ENCODE measurements at regions not wholly inside any gene's neighbourhood (a gene's known extent, or its start where the extent isn't known, plus 50 kb on each side); places are given as distances from the start of the nearest gene placed in this dataset.

DNA sequence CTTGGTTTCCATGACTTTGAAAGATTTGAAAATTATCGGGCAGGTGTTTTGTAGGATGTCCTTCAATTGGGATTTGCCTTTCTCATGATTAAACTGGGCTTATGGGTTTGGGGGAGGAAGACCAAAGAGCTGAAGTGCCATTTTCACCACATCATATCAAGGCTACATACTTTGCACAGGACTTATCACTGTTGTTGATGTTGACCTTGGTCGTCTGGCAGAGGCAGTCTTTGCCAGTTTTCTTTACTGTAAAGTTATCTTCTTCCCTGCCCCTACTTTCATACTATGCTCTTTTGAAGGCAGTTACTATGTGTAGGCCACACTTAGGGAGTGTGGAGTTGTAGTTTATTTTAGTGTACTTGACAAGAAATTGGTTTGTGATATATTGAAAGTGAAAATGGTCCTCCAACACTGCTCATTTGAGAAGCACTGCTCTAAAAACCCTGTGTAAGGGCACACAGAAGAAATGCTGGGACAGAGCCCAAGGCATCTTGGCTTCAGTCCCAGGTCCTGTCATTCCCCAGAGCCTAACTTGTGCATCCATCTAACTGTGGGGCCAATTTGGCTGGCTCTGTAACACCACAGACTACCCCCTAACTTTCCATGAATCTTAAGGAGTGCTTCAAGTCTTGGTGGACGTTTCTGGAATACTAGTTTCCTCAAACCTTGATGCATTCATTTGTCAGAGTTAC is 384.9 kb downstream of the KCNRG start:
- Histone ChIP-seq H3K27me3 (no peaks in the 10 kb centered on the region), H3K27ac (replicated peaks in 1 of 4) (peak overlapping the region in 3 of 4 donors; percentile 15 to 52 (median 22)), H3K9me3 (no peaks in the 10 kb centered on the region), H3K4me1 (peaks cover 16 to 37% (median 29%) of the 10 kb centered on the region in 4 donors), H3K36me3 (no peaks in the 10 kb centered on the region), H3K4me3 (no peak overlapping the region)
- DNase-seq (ENCODE audit: extremely low spot score) = no peak
- intact Hi-C loops (cut with DNase I) = loop anchor here (10.0 kb wide), 1 partner anchor 115 kb away; no protein-coding TSS in a partner anchor
- TF ChIP-seq, protein P1, sequence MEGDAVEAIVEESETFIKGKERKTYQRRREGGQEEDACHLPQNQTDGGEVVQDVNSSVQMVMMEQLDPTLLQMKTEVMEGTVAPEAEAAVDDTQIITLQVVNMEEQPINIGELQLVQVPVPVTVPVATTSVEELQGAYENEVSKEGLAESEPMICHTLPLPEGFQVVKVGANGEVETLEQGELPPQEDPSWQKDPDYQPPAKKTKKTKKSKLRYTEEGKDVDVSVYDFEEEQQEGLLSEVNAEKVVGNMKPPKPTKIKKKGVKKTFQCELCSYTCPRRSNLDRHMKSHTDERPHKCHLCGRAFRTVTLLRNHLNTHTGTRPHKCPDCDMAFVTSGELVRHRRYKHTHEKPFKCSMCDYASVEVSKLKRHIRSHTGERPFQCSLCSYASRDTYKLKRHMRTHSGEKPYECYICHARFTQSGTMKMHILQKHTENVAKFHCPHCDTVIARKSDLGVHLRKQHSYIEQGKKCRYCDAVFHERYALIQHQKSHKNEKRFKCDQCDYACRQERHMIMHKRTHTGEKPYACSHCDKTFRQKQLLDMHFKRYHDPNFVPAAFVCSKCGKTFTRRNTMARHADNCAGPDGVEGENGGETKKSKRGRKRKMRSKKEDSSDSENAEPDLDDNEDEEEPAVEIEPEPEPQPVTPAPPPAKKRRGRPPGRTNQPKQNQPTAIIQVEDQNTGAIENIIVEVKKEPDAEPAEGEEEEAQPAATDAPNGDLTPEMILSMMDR (IDR thresholded peaks at IDR 0.05) = no peak
- no peak for TF ChIP-seq POLR2AphosphoS5 (IDR thresholded peaks at IDR 0.05)
- no peak for TF ChIP-seq EP300 (IDR thresholded peaks at IDR 0.05)
- TF ChIP-seq POLR2A (IDR thresholded peaks at IDR 0.05; ENCODE audit: low read depth) = no peak
- WGBS = 62% methylated on average over 3 of the region's 3 CpGs

GRCh38 chr13:50401049-50401505 is 385.8 kb downstream of the KCNRG start:
- H3K27ac ChIP-seq (replicated peaks in 1 of 4) = peak overlapping the region in 2 of 4 donors; percentile 22 to 52
- intact Hi-C loops (cut with DNase I) = loop anchor here (10.0 kb wide), 1 partner anchor 114 kb away; no protein-coding TSS in a partner anchor
- H3K9me3 ChIP-seq = no peaks in the 10 kb centered on the region
- H3K4me1 ChIP-seq = peaks cover 16 to 37% (median 29%) of the 10 kb centered on the region in 4 donors
- no peaks in the 10 kb centered on the region for H3K36me3 ChIP-seq
- WGBS = 40% methylated on average over 1 of the region's 1 CpG
- no peak overlapping the region for H3K4me3 ChIP-seq
- H3K27me3 ChIP-seq = no peaks in the 10 kb centered on the region
- no peak for DNase-seq (ENCODE audit: extremely low spot score)
- TF ChIP-seq EP300 (IDR thresholded peaks at IDR 0.05) (no peak), POLR2A (IDR thresholded peaks at IDR 0.05; ENCODE audit: low read depth) (no peak), POLR2AphosphoS5 (IDR thresholded peaks at IDR 0.05) (no peak)
- TF ChIP-seq, protein P1 (IDR thresholded peaks at IDR 0.05) = no peak

GRCh38 chr13:50401721-50402465 is 386.6 kb downstream of the KCNRG start:
- Histone ChIP-seq H3K36me3 (no peaks in the 10 kb centered on the region), H3K4me1 (peaks cover 16 to 37% (median 29%) of the 10 kb centered on the region in 4 donors), H3K27me3 (no peaks in the 10 kb centered on the region), H3K27ac (replicated peaks in 1 of 4) (no peak overlapping the region), H3K4me3 (no peak overlapping the region), H3K9me3 (no peaks in the 10 kb centered on the region)
- intact Hi-C loops (cut with DNase I) = loop anchor here (10.0 kb wide), 1 partner anchor 113 kb away; no protein-coding TSS in a partner anchor
- TF ChIP-seq, protein P1 (IDR thresholded peaks at IDR 0.05) = no peak
- no peak for TF ChIP-seq POLR2AphosphoS5 (IDR thresholded peaks at IDR 0.05)
- no peak for TF ChIP-seq POLR2A (IDR thresholded peaks at IDR 0.05; ENCODE audit: low read depth)
- no peak for TF ChIP-seq EP300 (IDR thresholded peaks at IDR 0.05)
- 82% methylated on average over 3 of the region's 3 CpGs for WGBS
- DNase-seq (ENCODE audit: extremely low spot score) = no peak

DNA sequence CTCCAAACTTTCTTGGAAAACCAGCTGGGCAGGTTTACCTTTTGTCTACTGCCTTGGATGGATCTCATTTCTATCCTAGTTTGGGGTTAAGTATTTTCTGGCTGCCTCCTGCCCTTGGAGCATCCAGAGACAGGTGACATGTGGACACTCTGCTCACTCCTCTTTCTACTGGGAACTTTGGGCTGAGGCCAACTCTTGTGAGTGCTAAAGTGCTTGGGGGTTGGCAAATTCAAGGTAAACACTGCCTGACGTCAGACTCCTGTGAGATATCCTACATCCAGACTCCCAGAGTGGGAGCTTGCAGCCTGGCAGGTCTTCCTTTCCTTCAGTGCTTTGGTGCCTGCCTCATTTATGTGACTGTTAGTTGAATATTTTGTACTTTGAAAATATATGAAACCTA is 388.1 kb downstream of the KCNRG start:
- Histone ChIP-seq H3K27me3 (no peaks in the 10 kb centered on the region), H3K9me3 (no peaks in the 10 kb centered on the region), H3K36me3 (no peaks in the 10 kb centered on the region), H3K4me3 (no peak overlapping the region), H3K27ac (replicated peaks in 1 of 4) (no peak overlapping the region), H3K4me1 (peaks cover 16 to 41% (median 29%) of the 10 kb centered on the region in 4 donors)
- no peak for DNase-seq (ENCODE audit: extremely low spot score)
- intact Hi-C loops (cut with DNase I) = loop anchor here (10.0 kb wide), 1 partner anchor 111 kb away; no protein-coding TSS in a partner anchor
- 33% methylated on average over 1 of the region's 1 CpG for WGBS
- TF ChIP-seq POLR2AphosphoS5 (IDR thresholded peaks at IDR 0.05) = peak in 1 of 2 donors; percentile 24
- TF ChIP-seq EP300 (IDR thresholded peaks at IDR 0.05) = no peak

DNA sequence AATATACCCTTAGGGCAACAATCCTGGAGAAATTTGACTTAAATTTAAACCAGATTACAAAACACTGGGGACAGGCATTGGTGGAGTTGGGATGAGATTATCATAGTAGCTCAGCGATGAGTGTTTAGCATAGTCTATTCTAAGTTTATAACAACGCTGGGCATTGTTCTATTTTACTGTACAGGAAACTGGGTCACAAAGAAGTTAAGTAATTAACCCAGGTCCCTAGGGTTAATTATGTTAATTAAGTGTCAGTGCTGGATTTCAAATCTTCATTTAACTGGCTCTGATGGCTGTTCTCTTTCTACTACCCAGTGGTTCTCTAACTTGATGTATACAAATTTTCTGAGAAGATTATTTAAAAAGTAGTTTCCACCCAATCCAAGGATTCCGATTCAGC is 388.9 kb downstream of the KCNRG start:
- H3K36me3 ChIP-seq = no peaks in the 10 kb centered on the region
- no peak for TF ChIP-seq POLR2AphosphoS5 (IDR thresholded peaks at IDR 0.05)
- TF ChIP-seq EP300 (IDR thresholded peaks at IDR 0.05) = no peak
- no peak for TF ChIP-seq POLR2A (IDR thresholded peaks at IDR 0.05; ENCODE audit: low read depth)
- TF ChIP-seq, protein P1 (IDR thresholded peaks at IDR 0.05) = no peak
- intact Hi-C loops (cut with DNase I) = loop anchor here (10.0 kb wide), 1 partner anchor 111 kb away; no protein-coding TSS in a partner anchor
- WGBS = 91% methylated on average over 3 of the region's 3 CpGs
- no peaks in the 10 kb centered on the region for H3K27me3 ChIP-seq
- peaks cover 16 to 41% (median 29%) of the 10 kb centered on the region in 4 donors for H3K4me1 ChIP-seq
- no peaks in the 10 kb centered on the region for H3K9me3 ChIP-seq
- no peak for DNase-seq (ENCODE audit: extremely low spot score)
- no peak overlapping the region for H3K4me3 ChIP-seq
- no peak overlapping the region for H3K27ac ChIP-seq (replicated peaks in 1 of 4)

All from esophagus muscularis mucosa (tissue), 4 donors.